Endothelial cell of umbilical vein (primary cell): ENCODE measurements at regions not wholly inside any gene's neighbourhood (a gene's known extent, or its start where the extent isn't known, plus 50 kb on each side); places are given as distances from the start of the nearest gene placed in this dataset.

Source experiments
- BruUV-seq: library from RNA; stranded (reverse); fragments of 400-500 nt; replicated peaks from 2 replicates; lab custom pipeline; 2021; lab: Mats Ljungman, UMichigan
- CTCF ChIA-PET: fragments of 300-600, 350-600 bp; sonication (Branson Sonifier 250); formaldehyde crosslinking; loops from one replicate; lab custom pipeline; 2021; ENCODE audit warnings: antibody characterized with exemption, inconsistent platforms; lab: Charles Lee
- POLR2A ChIA-PET: fragments of 300-600, 350-600 bp; sonication (Branson Sonifier 250); formaldehyde crosslinking; loops from one replicate; lab custom pipeline; 2021; ENCODE audit warnings: antibody characterized with exemption, inconsistent platforms; lab: Charles Lee
- DNase-seq: peaks from one replicate; pipeline ENCODE4 v3.0.0-alpha.2; 2011; ENCODE audit warnings: low read depth, low spot score
- FAIRE-seq: peaks from 2 replicates; lab custom pipeline; 2011; peaks lifted over from hg19 to GRCh38; lab: Jason Lieb, UNC
- H2AFZ ChIP-seq: 2 replicates; pipeline ENCODE4 v1.6.0; 2012; ENCODE audit warnings: low read depth, low read length, control low read depth, inconsistent platforms
- H3K27ac ChIP-seq: 2 replicates; pipeline ENCODE4 v1.5.1; 2011; ENCODE audit warnings: low read depth, mild to moderate bottlenecking, control low read depth, low read length, moderate library complexity; ENCODE audit not compliant: insufficient read depth
- H3K27me3 ChIP-seq, 2 experiments: 2 replicates each; pipeline versions ENCODE4 v1.6.0 to v1.6.1; 2011; ENCODE audit warnings: low read length in 2 of 2, mixed read lengths in 1 of 2; ENCODE audit not compliant: control insufficient read depth in 2 of 2, insufficient read depth in 2 of 2
- H3K36me3 ChIP-seq, 2 experiments: 2 replicates in 1 of 2; 3 replicates in 1 of 2; pipeline ENCODE4 v1.5.1; 2011; ENCODE audit warnings: low read length in 2 of 2, mild to moderate bottlenecking in 1 of 2, moderate library complexity in 1 of 2; ENCODE audit not compliant: control insufficient read depth in 2 of 2, insufficient read depth in 2 of 2; ENCODE audit errors: extremely low read depth in 1 of 2
- H3K4me1 ChIP-seq: 3 replicates; pipeline ENCODE4 v1.5.1; 2011; ENCODE audit warnings: mild to moderate bottlenecking, low read length; ENCODE audit not compliant: control insufficient read depth, insufficient read depth; ENCODE audit errors: extremely low read depth
- H3K4me2 ChIP-seq: 2 replicates; pipeline ENCODE4 v1.6.1; 2011; ENCODE audit warnings: low read length, control low read depth, mixed read lengths; ENCODE audit not compliant: insufficient read depth
- H3K4me3 ChIP-seq, 3 experiments: fragments of 200-600 bp in 1 of 3; sonication (generic), shearing (Covaris generic) in 1 of 3; replicated peaks in 1 of 3; 2 replicates each; pipeline ENCODE4 v1.5.1; 2011 to 2016; ENCODE audit warnings: control low read depth in 3 of 3, low read length in 3 of 3, mild to moderate bottlenecking in 2 of 3, inconsistent platforms in 1 of 3, low read depth in 1 of 3, moderate library complexity in 1 of 3; ENCODE audit not compliant: insufficient read depth in 1 of 3
- H3K79me2 ChIP-seq: 2 replicates; pipeline ENCODE4 v1.6.0; 2012; ENCODE audit warnings: low read length, inconsistent platforms; ENCODE audit not compliant: control insufficient read depth, insufficient read depth
- H3K9ac ChIP-seq: replicated peaks from 2 replicates; pipeline ENCODE3; 2011; ENCODE audit warnings: low read length, control low read depth; ENCODE audit not compliant: insufficient read depth; ENCODE audit errors: extremely low read depth
- H3K9me1 ChIP-seq: replicated peaks from 3 replicates; pipeline ENCODE4 v1.6.0; 2011; ENCODE audit warnings: mild to moderate bottlenecking, low read length; ENCODE audit not compliant: control insufficient read depth, insufficient read depth; ENCODE audit errors: extremely low read depth
- H3K9me3 ChIP-seq: replicated peaks from 2 replicates; pipeline ENCODE4 v1.5.1; 2012; ENCODE audit warnings: low read length, inconsistent platforms; ENCODE audit not compliant: control insufficient read depth, insufficient read depth
- H4K20me1 ChIP-seq: replicated peaks from 2 replicates; pipeline ENCODE3; 2011; ENCODE audit warnings: mild to moderate bottlenecking, low read length; ENCODE audit not compliant: control insufficient read depth, insufficient read depth; ENCODE audit errors: extremely low read depth
- CTCF ChIP-seq, 2 donors: IDR thresholded peaks; 1 replicate in 1 of 2; 2 replicates in 1 of 2; pipeline ENCODE4 v1.5.1; 2011; ENCODE audit warnings: low read length in 2 of 2, mild to moderate bottlenecking in 2 of 2, moderate library complexity in 2 of 2, control low read depth in 1 of 2, inconsistent platforms in 1 of 2, low read depth in 1 of 2; ENCODE audit not compliant: insufficient read depth in 1 of 2; ENCODE audit errors: extremely low read depth in 1 of 2
- EZH2 ChIP-seq: IDR thresholded peaks from 2 replicates; pipeline ENCODE4 v1.6.1; 2012; ENCODE audit warnings: borderline replicate concordance, low read depth, mild to moderate bottlenecking, moderate library complexity, low read length, inconsistent platforms; ENCODE audit not compliant: severe bottlenecking
- FOS ChIP-seq: IDR thresholded peaks from 2 replicates; pipeline ENCODE4 v1.6.1; 2011; ENCODE audit warnings: mild to moderate bottlenecking, low read length, moderate library complexity, borderline replicate concordance; ENCODE audit not compliant: insufficient read depth
- GATA2 ChIP-seq: IDR thresholded peaks from 2 replicates; pipeline ENCODE4 v1.7.0; 2011; ENCODE audit warnings: low read depth, mild to moderate bottlenecking, moderate library complexity, mixed read lengths, low read length; ENCODE audit not compliant: insufficient read length, insufficient read depth
- JUN ChIP-seq: IDR thresholded peaks from 2 replicates; pipeline ENCODE4 v1.6.1; 2011; ENCODE audit warnings: borderline replicate concordance, low read depth; ENCODE audit not compliant: insufficient read length, insufficient read depth
- MAX ChIP-seq: IDR thresholded peaks from 2 replicates; pipeline ENCODE4 v1.6.1; 2011; ENCODE audit not compliant: insufficient read depth, insufficient read length
- MYC ChIP-seq: IDR thresholded peaks from one replicate; pipeline ENCODE4 v1.6.1; 2011; ENCODE audit warnings: mild to moderate bottlenecking, low read depth, low read length
- POLR2A ChIP-seq: IDR thresholded peaks from 2 replicates; pipeline ENCODE4 v1.6.1; 2012; ENCODE audit warnings: low read depth, mild to moderate bottlenecking, control low read depth, low read length
- POLR2AphosphoS5 ChIP-seq: IDR thresholded peaks from 2 replicates; pipeline ENCODE4 v1.6.1; 2012; ENCODE audit warnings: low read depth, mild to moderate bottlenecking, control low read depth, low read length, moderate library complexity; ENCODE audit not compliant: insufficient read depth
- dilution Hi-C: fragments of 300-500 bp; cut with MboI; formaldehyde crosslinking; loops from one replicate; pipeline ENCODE4 v1.15.0; 2019; ENCODE audit warnings: low sequenced_read_pairs; ENCODE audit not compliant: extremely low pct_ligation_motif_present
- intact Hi-C: fragments of 100-400 bp; cut with micrococcal nuclease; formaldehyde crosslinking; loops from one replicate; pipeline ENCODE4 v1.10.0; 2022

- Histone ChIP-seq H3K9ac (no peak overlapping the region), H3K36me3 (no peaks in the 10 kb centered on the region), H3K79me2 (no peaks in the 10 kb centered on the region), H3K27me3 (no peaks in the 10 kb centered on the region), H3K9me1 (no peaks in the 10 kb centered on the region), H3K9me3 (no peaks in the 10 kb centered on the region), H3K4me2 (no peak overlapping the region), H4K20me1 (no peaks in the 10 kb centered on the region), H2AFZ (no peak overlapping the region), H3K27ac (no peak overlapping the region), H3K4me3 (no peak overlapping the region), H3K4me1 (no peaks in the 10 kb centered on the region)
- POLR2A ChIA-PET = no interaction called here
- TF ChIP-seq CTCF (IDR thresholded peaks at IDR 0.05; ENCODE audit: extremely low read depth in 1 of 2, insufficient read depth in 1 of 2, low read depth in 1 of 2, low read length in 2 of 2) = no peak
- no peak for TF ChIP-seq MAX
- no peak for TF ChIP-seq GATA2
- no peak for TF ChIP-seq POLR2AphosphoS5
- no peak for TF ChIP-seq EZH2
- TF ChIP-seq MYC = no peak
- no peak for TF ChIP-seq POLR2A
- no peak for TF ChIP-seq FOS
- TF ChIP-seq JUN = no peak
- BruUV-seq = no TSS peak
- CTCF ChIA-PET = interaction anchor here (1.2 to 1.4 kb wide), 2 partner anchors 10 to 16 kb away, joined by 3 read pairs; no protein-coding TSS in a partner anchor
- no peak for FAIRE-seq
- intact Hi-C loops (no loop called here), dilution Hi-C loops (no loop called here)
- DNase-seq = no peak
Observed at GRCh38 chr6:74152096-74152675, 456.2 kb downstream of the CD109 start.
